Vagina (tissue), 2 donors: ENCODE measurements at regions not wholly inside any gene's neighbourhood (a gene's known extent, or its start where the extent isn't known, plus 50 kb on each side); places are given as distances from the start of the nearest gene placed in this dataset.

Experiments
- DNase-seq, 2 donors: peaks; one replicate each; pipeline ENCODE4 v3.0.0-alpha.2; 2017; ENCODE audit errors: extremely low spot score in 2 of 2
- H3K27ac ChIP-seq: fragments of 200-600 bp; sonication (generic); one replicate; pipeline ENCODE4 v1.5.1; 2019
- H3K27me3 ChIP-seq: fragments of 200-600 bp; sonication (generic); one replicate; pipeline ENCODE4 v1.5.1; 2019
- H3K36me3 ChIP-seq, 2 donors: fragments of 200-600 bp; sonication (generic); one replicate each; pipeline ENCODE4 v1.5.1; 2017 to 2019
- H3K4me1 ChIP-seq: fragments of 200-600 bp; sonication (generic); one replicate; pipeline ENCODE4 v1.5.1; 2019
- H3K4me3 ChIP-seq, 2 donors: fragments of 200-600 bp; sonication (generic); 1 replicate in 1 of 2; 2 replicates in 1 of 2; pipeline ENCODE4 v1.5.1; 2016 to 2019
- H3K9me3 ChIP-seq: fragments of 200-600 bp; sonication (generic); one replicate; pipeline ENCODE4 v1.5.1; 2019
- POLR2A ChIP-seq, 2 donors: fragments of 450-650 bp; IDR thresholded peaks; one replicate each; pipeline ENCODE4 v1.6.1; 2017; ENCODE audit warnings: antibody characterized with exemption in 2 of 2, mild to moderate bottlenecking in 2 of 2, moderate library complexity in 2 of 2
- POLR2AphosphoS5 ChIP-seq, 2 donors: sonication (generic); formaldehyde crosslinking; IDR thresholded peaks; one replicate each; pipeline ENCODE4 v1.9.0; 2017; ENCODE audit warnings: antibody characterized with exemption in 2 of 2, mild to moderate bottlenecking in 2 of 2, low read depth in 1 of 2; ENCODE audit not compliant: insufficient read depth in 1 of 2
- intact Hi-C: fragments of 100-400 bp; cut with DNase I; formaldehyde crosslinking; loops from one replicate; pipeline ENCODE4 v1.15.1; 2023
- TF ChIP-seq, protein P1 (sequence below), 3 experiments: fragments of 450-650 bp in 2 of 3; fragments of 200-600 bp in 1 of 3; sonication (generic) in 1 of 3; IDR thresholded peaks; one replicate each; pipeline ENCODE4 v1.5.1; 2017 to 2019; ENCODE audit warnings: antibody characterized with exemption in 3 of 3, mild to moderate bottlenecking in 2 of 3, moderate library complexity in 2 of 3

DNA sequence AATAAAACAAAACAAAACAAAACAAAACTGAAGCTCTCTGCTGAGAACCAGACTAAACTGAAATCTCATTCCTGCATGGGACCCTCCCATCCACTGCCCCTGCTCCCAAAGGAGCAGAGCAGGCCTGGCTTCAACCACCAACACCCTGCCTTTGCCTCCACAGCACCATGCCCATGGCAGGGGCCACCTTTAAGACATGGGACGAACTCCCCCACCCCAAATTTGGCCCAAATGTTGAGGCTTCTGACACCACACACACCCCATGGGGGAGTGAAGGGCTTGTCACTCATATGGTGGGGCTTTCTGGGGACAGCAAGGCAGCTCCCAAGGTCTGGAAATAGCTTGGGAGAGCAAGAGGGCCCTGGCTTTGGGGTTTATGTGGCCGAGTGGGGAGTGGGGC is 177.2 kb downstream of the KIF26A start:
- TF ChIP-seq POLR2A (IDR thresholded peaks at IDR 0.05): no peak
- TF ChIP-seq POLR2AphosphoS5 (IDR thresholded peaks at IDR 0.05; ENCODE audit: insufficient read depth in 1 of 2, low read depth in 1 of 2): no peak
- TF ChIP-seq, protein P1, sequence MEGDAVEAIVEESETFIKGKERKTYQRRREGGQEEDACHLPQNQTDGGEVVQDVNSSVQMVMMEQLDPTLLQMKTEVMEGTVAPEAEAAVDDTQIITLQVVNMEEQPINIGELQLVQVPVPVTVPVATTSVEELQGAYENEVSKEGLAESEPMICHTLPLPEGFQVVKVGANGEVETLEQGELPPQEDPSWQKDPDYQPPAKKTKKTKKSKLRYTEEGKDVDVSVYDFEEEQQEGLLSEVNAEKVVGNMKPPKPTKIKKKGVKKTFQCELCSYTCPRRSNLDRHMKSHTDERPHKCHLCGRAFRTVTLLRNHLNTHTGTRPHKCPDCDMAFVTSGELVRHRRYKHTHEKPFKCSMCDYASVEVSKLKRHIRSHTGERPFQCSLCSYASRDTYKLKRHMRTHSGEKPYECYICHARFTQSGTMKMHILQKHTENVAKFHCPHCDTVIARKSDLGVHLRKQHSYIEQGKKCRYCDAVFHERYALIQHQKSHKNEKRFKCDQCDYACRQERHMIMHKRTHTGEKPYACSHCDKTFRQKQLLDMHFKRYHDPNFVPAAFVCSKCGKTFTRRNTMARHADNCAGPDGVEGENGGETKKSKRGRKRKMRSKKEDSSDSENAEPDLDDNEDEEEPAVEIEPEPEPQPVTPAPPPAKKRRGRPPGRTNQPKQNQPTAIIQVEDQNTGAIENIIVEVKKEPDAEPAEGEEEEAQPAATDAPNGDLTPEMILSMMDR (IDR thresholded peaks at IDR 0.05): no peak
- H3K9me3 ChIP-seq: no peaks in the 10 kb centered on the region
- H3K36me3 ChIP-seq: no peaks in the 10 kb centered on the region
- H3K27me3 ChIP-seq: no peaks in the 10 kb centered on the region
- no peak overlapping the region for H3K4me3 ChIP-seq
- no peaks in the 10 kb centered on the region for H3K4me1 ChIP-seq
- H3K27ac ChIP-seq: no peak overlapping the region
- no peak for DNase-seq
- intact Hi-C loops: no loop called here

DNA sequence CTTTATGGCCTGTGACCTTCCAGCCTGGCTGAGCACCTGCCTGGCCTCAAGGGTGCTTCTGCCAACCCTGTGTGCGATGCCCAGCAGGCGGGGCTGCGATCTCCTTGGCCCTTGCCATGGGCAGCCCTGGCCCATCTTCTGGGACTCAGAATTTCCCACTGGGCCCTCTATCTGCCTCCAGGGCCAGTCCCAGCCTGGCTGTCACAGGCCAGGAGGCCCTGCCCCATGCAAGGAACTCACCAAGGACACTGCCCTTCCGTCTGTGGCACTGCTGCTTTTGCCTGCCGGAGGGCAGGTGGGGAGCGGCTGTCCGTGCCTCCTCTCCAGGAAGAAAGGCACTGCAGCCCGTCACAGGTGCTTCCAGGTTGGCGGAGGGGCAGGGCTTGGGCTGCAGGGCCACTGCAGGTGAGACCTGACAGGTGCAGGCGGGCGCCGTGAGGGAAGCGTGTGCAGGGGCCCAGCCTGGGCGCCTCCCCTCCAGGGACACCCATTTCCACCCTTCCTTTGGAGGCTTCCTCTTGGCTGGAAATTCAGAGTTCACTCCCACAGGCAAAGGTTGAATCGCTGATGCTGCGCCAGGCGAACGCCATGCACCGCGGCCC is 177.8 kb downstream of the KIF26A start:
- H3K36me3 ChIP-seq: no peaks in the 10 kb centered on the region
- no peak for DNase-seq
- H3K4me1 ChIP-seq: no peaks in the 10 kb centered on the region
- no peak overlapping the region for H3K27ac ChIP-seq
- TF ChIP-seq POLR2A (IDR thresholded peaks at IDR 0.05) (no peak), POLR2AphosphoS5 (IDR thresholded peaks at IDR 0.05; ENCODE audit: insufficient read depth in 1 of 2, low read depth in 1 of 2) (no peak)
- TF ChIP-seq, protein P1 (IDR thresholded peaks at IDR 0.05): no peak
- H3K9me3 ChIP-seq: no peaks in the 10 kb centered on the region
- no peaks in the 10 kb centered on the region for H3K27me3 ChIP-seq
- intact Hi-C loops: no loop called here
- no peak overlapping the region for H3K4me3 ChIP-seq

DNA sequence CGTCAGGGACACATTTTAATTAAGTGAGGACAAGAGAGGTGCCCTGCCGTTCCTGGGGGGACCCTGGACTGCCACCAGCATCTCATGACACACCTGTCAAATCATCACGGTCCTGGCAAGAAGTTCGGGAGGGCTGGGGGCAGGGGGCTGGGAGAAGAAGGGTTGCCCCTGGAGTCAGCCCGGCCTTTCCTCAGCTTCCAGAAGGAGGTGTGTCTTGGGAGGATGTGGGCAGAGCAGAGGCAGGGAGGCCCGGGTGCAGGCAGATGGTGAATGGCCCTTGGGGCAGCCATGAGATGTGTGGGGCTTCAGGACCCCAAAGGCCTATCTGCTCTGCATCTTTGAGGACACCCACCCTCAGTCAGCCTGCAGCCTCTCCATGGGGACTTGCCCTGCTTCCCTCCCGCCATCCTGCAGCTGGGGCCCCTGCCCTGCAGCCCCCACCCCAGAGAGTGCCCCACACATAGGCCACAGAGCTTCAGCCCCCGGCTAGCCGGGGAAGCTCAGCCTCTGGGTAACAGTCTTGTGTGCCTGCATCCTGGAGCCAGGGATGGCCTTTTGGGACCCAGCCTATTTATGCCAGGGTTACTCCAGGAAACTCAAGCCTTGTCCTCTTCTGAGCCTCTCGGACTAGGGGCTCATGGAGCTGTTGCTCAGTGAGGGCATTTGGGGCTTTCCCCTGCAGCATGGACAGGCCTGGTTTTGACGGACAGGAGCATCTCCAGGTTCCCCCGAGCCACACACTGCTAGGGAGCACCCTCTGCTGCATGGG is 178.5 kb downstream of the KIF26A start:
- Histone ChIP-seq H3K4me3 (no peak overlapping the region), H3K9me3 (no peaks in the 10 kb centered on the region), H3K27ac (no peak overlapping the region), H3K4me1 (no peaks in the 10 kb centered on the region), H3K36me3 (no peaks in the 10 kb centered on the region), H3K27me3 (no peaks in the 10 kb centered on the region)
- intact Hi-C loops: no loop called here
- no peak for DNase-seq
- no peak for TF ChIP-seq POLR2A (IDR thresholded peaks at IDR 0.05)
- TF ChIP-seq, protein P1 (IDR thresholded peaks at IDR 0.05): no peak
- no peak for TF ChIP-seq POLR2AphosphoS5 (IDR thresholded peaks at IDR 0.05; ENCODE audit: insufficient read depth in 1 of 2, low read depth in 1 of 2)

DNA sequence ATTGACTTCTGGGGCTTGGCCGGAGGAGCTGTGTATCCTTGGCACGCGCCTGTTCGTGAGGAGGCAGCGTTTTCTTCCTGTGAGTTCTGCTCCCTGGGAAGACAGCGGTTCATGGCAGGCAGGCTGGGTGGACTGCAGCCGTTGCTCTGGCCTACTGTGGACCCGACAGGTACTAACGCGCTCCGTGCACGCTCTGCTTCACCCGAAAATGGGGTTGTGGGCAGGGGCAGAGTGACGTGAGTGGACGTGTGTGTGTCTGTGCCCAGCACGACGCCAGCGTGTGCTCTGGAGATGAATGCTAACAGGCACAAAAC is 179.1 kb downstream of the KIF26A start:
- intact Hi-C loops: no loop called here
- H3K27ac ChIP-seq: no peak overlapping the region
- H3K4me3 ChIP-seq: no peak overlapping the region
- H3K27me3 ChIP-seq: no peaks in the 10 kb centered on the region
- H3K9me3 ChIP-seq: no peaks in the 10 kb centered on the region
- no peaks in the 10 kb centered on the region for H3K36me3 ChIP-seq
- no peak for DNase-seq
- TF ChIP-seq, protein P1 (IDR thresholded peaks at IDR 0.05): no peak
- TF ChIP-seq POLR2AphosphoS5 (IDR thresholded peaks at IDR 0.05; ENCODE audit: insufficient read depth in 1 of 2, low read depth in 1 of 2): no peak
- no peak for TF ChIP-seq POLR2A (IDR thresholded peaks at IDR 0.05)
- no peaks in the 10 kb centered on the region for H3K4me1 ChIP-seq

DNA sequence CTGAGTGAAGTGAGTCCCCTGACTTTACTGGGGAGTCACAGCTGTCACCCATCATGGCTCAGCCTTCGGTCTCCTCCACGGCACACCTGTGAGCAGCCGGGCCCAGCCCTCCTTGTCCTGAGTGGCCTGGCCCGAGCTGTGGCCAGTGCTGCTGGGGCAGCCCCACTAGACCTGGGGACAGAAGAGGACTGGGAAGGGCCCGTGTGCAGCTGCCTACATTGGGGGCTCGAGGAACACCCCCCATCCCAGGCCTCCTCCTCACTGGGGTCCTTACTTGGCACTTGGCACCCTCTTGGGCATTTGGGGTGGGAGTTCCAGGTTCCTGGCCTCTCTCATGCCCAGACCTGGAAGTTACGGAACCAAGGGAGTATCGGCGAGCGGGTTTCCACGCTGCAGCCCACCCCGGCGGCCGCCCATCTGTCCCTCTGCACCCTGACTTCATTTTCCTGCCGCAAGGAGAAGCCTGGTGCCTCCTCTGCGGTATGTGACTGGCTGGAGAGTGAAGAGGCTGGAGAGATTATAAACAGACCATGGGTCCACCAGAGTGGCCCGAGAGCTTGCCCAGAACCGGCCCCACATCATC is 179.7 kb downstream of the KIF26A start:
- Histone ChIP-seq H3K4me3 (no peak overlapping the region), H3K36me3 (no peaks in the 10 kb centered on the region), H3K27ac (no peak overlapping the region), H3K27me3 (no peaks in the 10 kb centered on the region), H3K4me1 (no peaks in the 10 kb centered on the region), H3K9me3 (no peaks in the 10 kb centered on the region)
- intact Hi-C loops: no loop called here
- no peak for TF ChIP-seq POLR2AphosphoS5 (IDR thresholded peaks at IDR 0.05; ENCODE audit: insufficient read depth in 1 of 2, low read depth in 1 of 2)
- TF ChIP-seq POLR2A (IDR thresholded peaks at IDR 0.05): no peak
- TF ChIP-seq, protein P1 (IDR thresholded peaks at IDR 0.05): no peak
- DNase-seq: no peak
